ENCODE measurements at regions not wholly inside any gene's neighbourhood (a gene's known extent, or its start where the extent isn't known, plus 50 kb on each side); places are given as distances from the start of the nearest gene placed in this dataset.

- TF ChIP-seq FOSL1 (IDR thresholded peaks at IDR 0.05; ENCODE audit: low read depth), result no peak
Observed at GRCh38 chr2:21656330-21657075, 532.7 kb downstream of the TDRD15 start (continued).

GRCh38 chr2:21657445-21657844, 533.7 kb downstream of the TDRD15 start:
- POLR2A ChIA-PET, result no interaction called here
- ATAC-seq, result no peak
- DNase-seq (ENCODE audit: low read depth, low spot score), result no peak
- Histone ChIP-seq H2AFZ (ENCODE audit: low read depth, low read length, poor library complexity, severe bottlenecking) (no peak overlapping the region), H3K4me3 (replicated peaks in 1 of 2; ENCODE audit: low read depth in 1 of 2, low read length in 2 of 2) (no peak overlapping the region), H3K9me3 (ENCODE audit: control insufficient read depth in 1 of 2, insufficient read depth in 1 of 2, low read depth in 1 of 2, low read length in 2 of 2) (peaks cover 3 to 8% of the 10 kb centered on the region in 2 experiments; a peak in 2 of 4 replicates), H3K4me1 (ENCODE audit: control insufficient read depth in 1 of 2, insufficient read depth in 2 of 2, low read length in 2 of 2) (no peaks in the 10 kb centered on the region), H3K79me2 (ENCODE audit: insufficient read depth, low read length) (no peaks in the 10 kb centered on the region), H4K20me1 (ENCODE audit: insufficient read depth) (no peaks in the 10 kb centered on the region), H3K9ac (ENCODE audit: low read length) (no peak overlapping the region), H3K4me2 (ENCODE audit: low read length) (no peak overlapping the region), H3K27me3 (ENCODE audit: insufficient read depth, low read length) (no peaks in the 10 kb centered on the region), H3K27ac (ENCODE audit: low read depth, low read length) (no peak overlapping the region), H3K9me2 (ENCODE audit: insufficient read depth) (no peaks in the 10 kb centered on the region), H3K36me3 (ENCODE audit: control insufficient read depth in 1 of 2, insufficient read depth in 2 of 2, low read length in 2 of 2) (no peaks in the 10 kb centered on the region)
- intact Hi-C loops (cut with micrococcal nuclease), result no loop called here
- RAD21 ChIA-PET (ENCODE audit: low non-redundant PET in 1 of 2, low total read pairs in 2 of 2, uncharacterized antibody in 2 of 2, unreplicated experiment in 2 of 2), result no interaction called here
- TF ChIP-seq MAX (IDR thresholded peaks at IDR 0.05) (no peak), ZNF274 (IDR thresholded peaks at IDR 0.05; ENCODE audit: low read depth, low read length) (no peak), CTCF (IDR thresholded peaks at IDR 0.05 in 2 of 3, conservative IDR thresholded peaks at IDR 0.05 in 1 of 3; ENCODE audit: borderline replicate concordance in 1 of 3, insufficient read depth in 1 of 3, low read depth in 2 of 3, low read length in 2 of 3) (no peak), CEBPB (IDR thresholded peaks at IDR 0.05; ENCODE audit: low read depth) (no peak), SIN3A (IDR thresholded peaks at IDR 0.05; ENCODE audit: low read depth) (no peak)
- CTCF ChIA-PET, result no interaction called here
- no TSS peak for BruUV-seq (replicated peaks)
